HG03460 (cell line): ENCODE measurements at regions not wholly inside any gene's neighbourhood (a gene's known extent, or its start where the extent isn't known, plus 50 kb on each side); places are given as distances from the start of the nearest gene placed in this dataset.
"Not testable (repeated sequence)": the region's sequence is repeated elsewhere in the genome, so short reads cannot be mapped to it uniquely, and the experiment has no call there.

Source experiments
- ATAC-seq: cut with Tn5 transposase; IDR thresholded peaks from one replicate; pipeline ENCODE4 v1.9.1; 2021; ENCODE audit not compliant: unreplicated experiment

DNA sequence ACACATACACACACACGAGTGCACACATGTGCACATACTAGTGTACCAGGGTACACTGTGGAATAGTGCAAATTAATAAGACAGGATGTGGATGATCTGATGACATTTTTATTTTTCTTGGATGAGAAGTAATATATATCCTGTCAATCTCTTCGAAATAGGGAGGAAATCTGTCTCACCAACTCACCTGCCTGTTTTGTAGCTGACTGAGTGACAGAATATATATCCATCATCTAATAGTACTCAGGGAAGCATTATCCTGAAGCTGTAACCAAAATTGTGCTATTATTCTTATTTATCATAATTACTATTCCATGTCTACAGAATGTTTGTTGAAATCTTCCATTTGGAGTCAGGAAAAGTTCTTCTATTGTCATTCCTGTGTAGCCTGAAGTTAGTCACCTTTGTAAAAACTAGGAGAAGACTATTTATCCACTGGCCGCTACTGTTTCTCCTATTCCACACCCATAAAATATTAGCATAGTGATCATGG lies 888.0 kb downstream of the TRAM1L1 start:
- ATAC-seq: no peak

DNA sequence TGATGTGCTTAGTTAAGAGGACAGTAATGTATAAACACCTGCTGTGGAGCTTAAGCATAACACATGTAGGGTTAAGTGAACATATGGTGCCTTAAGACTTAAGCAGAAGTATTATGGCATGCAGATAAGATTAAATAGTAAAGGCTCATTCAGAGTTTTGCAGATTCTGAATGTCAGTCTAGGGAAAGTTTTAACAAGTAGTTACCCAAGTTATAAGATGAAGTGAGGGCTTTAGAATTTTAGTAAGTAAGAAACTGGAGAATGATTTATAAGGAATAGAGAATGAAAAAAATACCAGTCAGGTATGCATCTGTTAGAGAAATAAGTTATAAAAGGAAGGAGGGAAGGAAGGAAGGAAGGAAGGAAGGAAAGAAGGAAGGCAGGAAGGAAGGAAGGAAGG lies 902.1 kb downstream of the TRAM1L1 start:
- no peak for ATAC-seq

GRCh38 chr4:116180157-116180601 lies 905.2 kb downstream of the TRAM1L1 start:
- no peak for ATAC-seq

GRCh38 chr4:116151371-116151770 lies 934.0 kb downstream of the TRAM1L1 start:
- ATAC-seq: not testable (repeated sequence)

DNA sequence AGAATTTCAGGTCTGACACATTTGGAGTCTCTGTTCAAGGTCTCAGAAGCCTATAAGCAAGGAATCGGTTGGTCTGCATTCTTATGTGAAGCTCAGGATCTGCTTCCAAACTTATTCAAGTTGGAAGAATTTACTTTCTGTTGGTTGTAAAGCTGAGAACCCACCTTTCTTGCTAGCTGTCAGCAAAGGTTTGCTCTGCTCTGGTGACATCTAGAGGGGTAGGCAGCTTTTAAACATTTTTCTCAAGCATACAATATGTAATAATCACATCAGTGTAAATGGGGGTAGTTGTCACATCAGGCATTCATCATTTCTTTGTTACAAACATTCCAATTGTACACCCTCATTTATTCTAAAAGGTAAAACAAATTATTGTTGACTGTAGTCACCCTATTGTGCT lies 935.2 kb downstream of the TRAM1L1 start:
- no peak for ATAC-seq

- no peak for ATAC-seq
Measured at GRCh38 chr4:116143198-116143597, 942.2 kb downstream of the TRAM1L1 start.

DNA sequence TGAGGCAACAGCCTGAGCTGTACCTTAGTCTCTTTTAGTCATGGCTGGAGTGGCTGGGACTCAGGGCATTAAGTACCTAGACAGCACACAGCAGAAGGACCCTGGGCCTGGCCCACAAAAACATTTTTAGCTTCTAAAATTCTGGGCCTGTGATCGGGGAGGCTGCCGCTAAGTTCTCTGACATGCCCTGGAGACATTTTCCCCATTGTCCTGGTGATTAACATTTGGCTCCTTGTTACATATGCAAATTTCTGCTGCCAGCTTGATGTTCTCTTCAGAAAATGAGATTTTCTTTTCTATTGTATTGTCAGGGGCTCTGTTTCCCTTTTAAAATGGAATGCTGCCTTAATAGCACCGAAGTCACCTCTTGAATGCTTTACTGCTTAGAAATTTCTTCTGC lies 952.4 kb downstream of the TRAM1L1 start:
- no peak for ATAC-seq

GRCh38 chr4:116126794-116127193 lies 958.6 kb downstream of the TRAM1L1 start:
- no peak for ATAC-seq

DNA sequence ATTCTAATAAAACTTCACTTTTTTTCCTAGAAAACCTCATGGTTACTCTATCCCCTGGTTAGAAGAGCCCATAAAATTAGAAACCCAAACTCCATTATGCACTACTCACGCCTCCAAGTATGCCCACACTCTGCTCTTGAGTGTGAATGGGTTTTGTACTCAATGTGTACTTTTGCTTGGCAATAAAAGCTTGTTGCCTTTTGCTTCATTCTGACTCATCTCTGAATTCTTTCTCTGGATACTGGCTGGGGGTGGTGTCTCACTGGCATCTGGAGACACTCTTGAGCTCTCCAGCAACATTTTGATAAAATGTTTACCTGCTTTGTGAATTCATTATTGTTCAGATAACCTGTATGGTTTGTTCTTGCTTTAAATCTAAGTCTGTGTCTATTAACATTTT lies 963.3 kb downstream of the TRAM1L1 start:
- ATAC-seq: no peak

- no peak for ATAC-seq
Measured at GRCh38 chr4:116118221-116118620, 967.2 kb downstream of the TRAM1L1 start.

DNA sequence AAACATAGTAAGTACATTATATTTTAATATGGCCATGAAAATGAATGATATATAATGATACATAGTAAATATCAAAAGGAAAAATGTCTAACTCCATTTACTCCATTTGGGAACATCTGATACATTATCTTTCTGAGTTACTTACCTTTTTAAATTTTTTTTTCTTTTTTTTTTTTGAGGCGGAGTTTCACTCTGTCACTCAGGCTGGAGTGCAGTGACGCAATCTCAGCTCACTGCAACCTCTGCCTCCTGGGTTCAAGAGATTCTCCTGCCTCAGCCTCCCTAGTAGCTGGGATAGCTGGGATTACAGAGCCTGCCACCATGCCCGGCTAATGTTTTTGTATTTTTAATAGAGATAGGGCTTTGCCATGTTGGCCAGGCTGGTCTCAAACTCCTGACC lies 972.5 kb downstream of the TRAM1L1 start:
- ATAC-seq: not testable (repeated sequence)

GRCh38 chr4:116110713-116111112 lies 974.7 kb downstream of the TRAM1L1 start:
- no peak for ATAC-seq

GRCh38 chr4:116108606-116109005 lies 976.8 kb downstream of the TRAM1L1 start:
- ATAC-seq: no peak

DNA sequence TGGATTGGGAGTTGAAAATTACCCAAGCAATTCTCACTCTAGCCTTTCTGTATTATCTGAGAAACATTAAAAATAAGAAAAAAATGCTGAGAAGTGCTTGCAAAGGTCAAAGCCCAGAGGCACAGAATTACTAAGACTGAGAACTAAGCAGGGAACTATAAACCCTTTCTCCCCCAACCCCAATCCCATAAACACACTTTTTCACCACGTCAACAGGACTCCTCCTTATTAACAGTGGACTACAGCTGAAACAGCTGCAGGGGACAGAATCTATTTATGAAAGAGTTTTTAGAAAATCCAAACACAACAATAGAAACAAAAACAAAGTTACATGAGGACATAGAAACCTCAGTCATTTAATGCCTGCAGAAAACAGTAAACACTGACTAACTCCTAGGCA lies 984.1 kb downstream of the TRAM1L1 start:
- no peak for ATAC-seq

GRCh38 chr4:116099596-116099995 lies 985.8 kb downstream of the TRAM1L1 start:
- no peak for ATAC-seq

DNA sequence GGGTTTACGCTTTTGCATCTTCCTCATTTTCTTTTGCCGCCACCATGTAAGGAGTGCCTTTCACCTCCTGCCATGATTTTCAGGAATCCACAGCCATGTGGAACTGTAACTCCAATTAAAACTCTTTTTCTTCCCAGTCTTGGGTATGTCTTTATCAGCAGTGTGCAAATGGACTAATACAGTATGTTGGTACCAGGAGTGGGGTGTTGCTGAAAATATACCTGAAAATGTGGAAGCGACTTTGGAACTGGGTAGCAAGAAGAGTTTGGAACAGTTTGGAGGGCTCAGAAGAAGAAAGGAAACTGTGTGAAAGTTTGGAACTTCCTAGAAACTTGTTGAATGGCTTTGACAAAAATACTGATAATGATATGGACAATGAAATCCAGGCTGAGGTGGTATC lies 983.9 kb upstream of the NDST4 start:
- not testable (repeated sequence) for ATAC-seq

DNA sequence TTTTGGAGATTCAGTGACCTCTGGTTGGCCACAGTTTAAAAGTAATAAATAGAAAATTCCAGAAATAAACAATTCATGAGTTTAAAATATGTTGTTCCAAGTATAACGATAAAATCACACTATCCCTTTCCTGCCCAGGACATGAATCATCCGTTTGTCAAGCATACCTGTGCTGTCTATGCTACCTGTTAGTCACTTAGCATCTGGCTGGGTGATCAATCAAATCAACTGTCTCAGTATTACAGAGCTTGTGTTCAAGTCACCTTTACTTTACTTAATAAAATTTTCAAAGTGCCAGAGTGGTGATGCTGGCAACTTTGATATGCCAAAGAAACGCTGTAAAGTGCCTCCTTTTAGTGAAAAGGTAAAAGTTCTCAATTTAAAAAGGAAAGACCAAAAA lies 979.5 kb upstream of the NDST4 start:
- no peak for ATAC-seq

- no peak for ATAC-seq
Measured at GRCh38 chr4:116088771-116089170, 975.4 kb upstream of the NDST4 start.

DNA sequence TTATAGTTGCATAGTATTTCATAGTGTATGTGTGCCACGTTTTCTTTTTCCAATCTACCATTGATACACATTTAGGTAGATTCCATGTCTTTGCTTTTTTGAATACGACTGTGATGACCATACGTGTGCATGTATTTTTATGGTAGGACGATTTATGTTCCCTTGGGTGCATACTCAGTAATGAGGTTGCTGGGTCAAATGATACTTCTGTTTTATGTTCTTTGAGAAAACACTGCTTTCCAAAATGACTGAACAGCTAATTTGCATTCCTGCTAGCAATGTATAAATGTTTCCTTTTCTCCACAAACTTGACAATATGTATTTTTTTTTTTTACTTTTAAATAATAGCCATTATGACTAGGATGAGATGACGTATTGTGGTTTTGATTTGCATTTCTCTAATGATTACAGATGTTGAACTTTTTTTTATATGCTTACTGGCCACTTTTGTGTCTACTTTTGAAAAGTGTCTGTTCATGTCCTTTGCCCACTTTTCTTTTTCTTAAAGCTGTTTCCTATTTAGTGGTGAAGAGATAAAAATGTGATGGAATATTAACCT lies 969.5 kb upstream of the NDST4 start:
- ATAC-seq: no peak

DNA sequence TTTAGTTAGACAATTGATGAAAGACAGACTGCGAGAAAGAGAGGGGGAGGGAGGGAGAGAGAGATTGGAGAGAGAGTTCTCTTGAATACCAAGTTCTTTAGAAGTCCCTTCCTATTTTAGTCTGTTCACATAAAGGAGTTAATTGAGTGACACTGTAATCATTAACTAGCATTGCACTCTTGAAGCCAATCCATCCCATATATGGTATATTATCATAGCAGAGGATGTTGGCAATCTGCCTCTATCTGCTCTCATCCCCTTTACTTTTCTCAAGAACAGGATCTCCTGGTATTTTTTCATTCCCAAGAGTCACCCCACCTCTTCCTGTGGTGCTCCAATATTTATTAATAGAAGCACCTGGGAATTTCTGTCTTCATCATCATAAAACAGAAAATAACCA lies 959.6 kb upstream of the NDST4 start:
- no peak for ATAC-seq

DNA sequence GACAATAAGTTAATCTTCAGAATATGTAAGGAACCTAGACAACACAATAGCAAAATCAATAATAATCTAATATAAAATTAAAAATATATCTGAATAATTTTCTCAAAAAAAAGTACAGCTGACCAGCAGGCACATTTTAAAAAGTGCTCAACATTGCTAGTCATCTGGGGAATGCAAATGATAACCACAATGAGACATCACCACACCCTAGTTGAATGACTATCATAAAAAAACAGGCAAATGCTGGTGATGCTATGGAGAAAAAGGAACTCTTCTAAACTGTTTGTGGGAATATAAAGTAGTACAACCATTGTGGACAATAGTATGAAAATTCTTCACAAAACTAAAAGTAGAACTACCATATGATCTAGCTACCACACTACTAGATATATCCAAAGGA lies 956.9 kb upstream of the NDST4 start:
- ATAC-seq: no peak

GRCh38 chr4:116066711-116067245 lies 953.4 kb upstream of the NDST4 start:
- no peak for ATAC-seq

- ATAC-seq: no peak
Measured at GRCh38 chr4:116064331-116064730, 950.9 kb upstream of the NDST4 start.
